GM19035 (cell line): ENCODE measurements at regions not wholly inside any gene's neighbourhood (a gene's known extent, or its start where the extent isn't known, plus 50 kb on each side); places are given as distances from the start of the nearest gene placed in this dataset.

Experiments used
- ATAC-seq: cut with Tn5 transposase; IDR thresholded peaks from one replicate; pipeline ENCODE4 v1.9.1; 2021; ENCODE audit not compliant: unreplicated experiment

DNA sequence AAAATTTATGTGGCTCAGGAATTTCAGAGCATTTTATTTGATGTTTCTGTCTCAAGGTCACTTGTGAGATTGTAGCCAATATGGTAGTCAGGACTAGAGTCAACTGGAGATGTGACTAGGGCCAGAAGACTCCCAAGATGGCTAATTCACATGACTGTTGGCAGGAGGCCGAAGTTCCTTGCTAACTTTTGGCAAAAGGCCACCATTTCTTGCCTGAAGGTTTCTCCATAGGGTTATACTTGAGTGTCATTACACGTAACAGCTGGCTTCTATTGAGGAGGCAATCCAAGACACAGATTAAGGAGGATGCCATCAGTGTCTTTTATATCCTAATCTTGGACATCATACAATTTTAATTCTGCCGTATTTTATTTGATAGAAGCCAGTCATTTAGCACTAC is 162.3 kb upstream of the MAOA start:
- no peak for ATAC-seq

DNA sequence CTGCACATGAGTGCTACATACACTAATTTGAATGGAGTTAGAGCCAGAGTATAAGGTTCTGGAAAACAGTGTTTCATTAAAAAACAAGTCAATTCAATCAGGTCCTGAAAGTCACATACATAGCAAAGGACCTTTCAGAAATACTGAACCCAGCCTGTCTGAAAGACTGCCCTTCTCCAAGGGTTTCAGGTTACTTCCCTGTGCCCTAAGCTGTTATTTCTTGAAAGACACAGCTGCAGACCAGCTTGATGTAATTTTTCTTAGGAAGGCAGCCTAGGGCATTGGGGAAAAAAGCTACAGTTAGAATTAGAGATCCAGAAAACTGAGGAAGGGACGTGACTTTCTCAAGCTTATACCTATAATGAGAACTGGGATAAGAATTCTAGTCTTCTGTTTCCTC is 155.9 kb upstream of the MAOA start:
- no peak for ATAC-seq

DNA sequence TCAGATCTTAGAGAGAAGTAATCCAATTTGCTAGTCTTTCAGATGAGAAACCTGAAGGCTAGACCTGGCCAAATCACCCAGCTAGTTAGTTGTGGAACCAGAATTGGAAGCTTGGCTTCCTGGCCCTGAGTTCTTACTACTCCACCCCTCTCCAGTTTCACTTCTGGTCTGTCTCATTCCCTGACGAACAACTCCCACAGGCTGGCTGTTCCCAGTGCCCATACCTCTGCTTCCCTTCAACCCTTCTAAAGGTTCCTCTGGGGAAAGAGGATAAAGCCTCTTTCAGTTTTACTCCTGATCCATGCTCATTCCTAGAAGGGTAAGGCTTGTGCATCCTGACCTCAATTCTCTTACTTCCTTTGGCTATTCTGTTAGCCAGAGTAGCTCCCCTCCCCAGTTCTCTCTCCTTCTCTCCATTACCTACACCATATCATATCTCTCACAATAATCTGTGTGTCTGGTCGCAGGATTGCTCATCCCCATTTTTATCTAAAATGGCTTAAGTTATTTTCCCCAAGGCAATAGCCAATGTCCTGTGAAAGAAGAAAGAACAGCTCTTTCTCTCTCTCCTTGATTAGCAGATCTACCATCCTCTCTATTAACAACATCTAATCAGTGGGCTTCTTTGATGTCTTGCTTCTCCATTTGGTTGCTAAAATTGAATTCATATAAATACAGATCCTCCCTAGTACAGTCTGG is 155.0 kb upstream of the MAOA start:
- ATAC-seq, result no peak

DNA sequence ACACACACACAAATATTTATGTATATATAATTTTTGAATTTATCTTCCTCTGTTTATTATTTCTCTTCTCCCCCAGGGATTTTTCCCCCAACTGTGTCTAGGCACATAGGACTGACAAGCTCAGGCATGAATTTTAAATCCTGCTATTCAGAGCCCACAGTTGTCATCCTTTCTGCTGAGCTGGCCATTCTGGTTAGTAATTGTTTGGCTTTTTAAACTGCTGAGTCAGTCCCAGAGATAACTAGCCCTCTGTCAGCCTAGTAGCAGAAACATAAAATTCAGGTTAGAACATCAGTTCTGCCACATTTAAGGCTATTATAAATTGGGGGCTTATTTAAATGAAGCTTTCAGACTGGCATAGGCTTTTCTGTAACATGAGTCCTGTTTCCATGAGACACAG is 151.7 kb upstream of the MAOA start:
- ATAC-seq, result no peak

DNA sequence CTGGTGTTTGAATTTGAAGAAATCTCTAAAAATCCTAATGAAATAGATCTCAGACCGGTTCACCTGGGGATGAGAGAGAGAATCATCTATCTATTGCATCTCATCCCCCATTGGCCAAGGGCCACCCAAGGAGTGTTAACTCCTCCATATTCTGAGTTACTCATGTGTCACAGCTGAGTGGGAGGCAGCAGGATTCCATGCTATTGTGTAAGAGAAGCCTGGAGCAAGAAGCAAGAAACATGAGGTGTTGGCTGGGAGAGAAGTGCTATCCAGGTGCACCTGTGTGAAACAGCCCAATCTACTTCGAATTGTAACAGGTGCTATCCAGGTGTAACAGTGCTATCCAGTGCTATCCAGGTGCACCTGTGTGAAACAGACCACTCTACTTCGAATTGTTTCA is 150.3 kb upstream of the MAOA start:
- ATAC-seq, result no peak

DNA sequence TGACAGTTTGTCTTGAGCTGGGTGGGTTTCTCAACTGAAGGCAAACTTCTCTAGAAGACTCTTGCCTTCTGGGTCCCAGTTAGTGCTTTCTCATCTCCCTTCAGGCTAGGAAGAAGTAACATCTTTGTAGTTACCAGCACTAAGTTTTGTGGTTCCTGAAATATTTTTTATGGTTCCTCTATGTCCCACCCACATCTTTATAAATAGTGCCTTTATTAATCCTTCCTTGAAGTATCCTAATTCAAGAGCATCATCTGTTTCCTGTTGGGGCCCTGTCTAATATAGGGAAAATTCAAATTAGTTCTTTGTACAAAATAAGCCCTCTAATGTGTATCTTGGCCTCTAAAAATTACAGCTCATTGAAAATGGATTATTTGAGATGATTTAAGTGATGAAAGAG is 147.4 kb upstream of the MAOA start:
- no peak for ATAC-seq

DNA sequence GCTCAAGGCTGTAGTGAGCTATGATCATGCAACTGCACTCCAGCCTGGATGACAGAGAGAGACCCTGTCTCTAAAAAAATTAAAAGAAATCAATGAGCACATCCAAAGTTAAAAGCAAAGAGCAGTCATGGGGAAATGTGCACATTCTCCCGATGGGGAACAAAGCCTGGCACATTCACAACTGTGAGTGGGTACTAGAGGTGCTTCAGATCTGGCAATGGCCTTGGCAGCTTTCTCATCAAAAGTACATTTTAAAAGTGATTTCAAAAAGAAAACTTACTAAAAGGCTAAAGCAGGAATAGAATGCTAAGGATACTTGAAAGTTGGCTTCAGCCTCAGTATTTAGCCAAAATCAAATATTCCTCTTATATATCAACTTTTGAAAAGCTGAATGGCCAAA is 145.9 kb upstream of the MAOA start:
- no peak for ATAC-seq

DNA sequence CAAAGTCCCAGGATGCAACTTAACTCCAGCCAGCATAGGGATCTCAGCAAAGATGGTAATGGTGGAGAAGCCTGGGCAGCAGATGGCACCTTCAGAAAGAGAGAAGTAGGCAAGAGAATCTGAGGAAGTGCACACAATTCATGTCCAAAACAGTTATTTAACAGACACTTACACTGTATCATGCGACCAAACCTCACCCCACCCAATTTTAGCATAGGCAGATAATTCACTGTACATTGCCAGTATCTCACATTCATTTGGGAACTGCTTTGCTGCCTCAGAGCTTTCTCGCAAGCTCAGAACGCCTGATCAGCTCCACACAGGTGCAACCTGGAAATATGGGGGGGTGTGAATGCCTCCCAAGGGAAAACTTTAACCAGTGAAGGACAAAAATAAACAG is 143.0 kb upstream of the MAOA start:
- ATAC-seq, result no peak

DNA sequence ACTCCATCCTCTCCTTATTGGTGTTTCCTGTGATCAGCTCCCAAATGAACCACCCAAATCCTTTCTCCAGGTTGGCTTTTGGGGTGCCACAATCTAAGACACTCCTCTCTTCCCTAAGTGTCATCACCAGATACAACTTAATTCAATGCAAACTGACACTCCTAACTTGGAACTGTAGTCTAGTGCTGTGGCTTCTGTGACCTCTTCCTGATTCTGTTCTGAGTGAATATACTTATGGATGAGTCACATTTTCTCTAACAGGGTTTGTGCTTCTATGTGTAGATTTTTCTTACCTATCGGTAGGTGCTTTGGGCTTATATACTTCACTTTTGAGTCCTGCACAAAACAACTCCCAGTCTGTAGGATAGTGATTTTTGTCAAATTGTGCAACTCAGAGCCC is 141.3 kb upstream of the MAOA start:
- ATAC-seq, result no peak

DNA sequence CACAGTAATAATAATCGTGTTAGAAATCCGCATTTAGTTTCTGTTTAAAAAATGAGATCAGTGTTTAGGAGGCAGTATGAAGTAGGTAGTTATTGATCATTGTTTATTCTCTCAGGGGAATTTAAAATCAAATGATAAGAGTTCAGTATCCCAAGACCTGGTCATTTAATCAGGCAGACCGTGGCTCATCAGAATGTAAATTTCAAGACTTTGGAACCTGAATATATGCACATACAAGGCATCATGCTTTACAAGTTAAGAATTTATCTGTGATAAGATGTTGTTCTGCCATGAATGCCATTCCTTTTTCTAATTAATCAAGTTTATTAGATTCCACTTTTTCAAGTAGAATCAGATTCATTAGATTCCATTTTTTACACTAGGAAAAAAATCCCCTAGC is 133.5 kb upstream of the MAOA start:
- no peak for ATAC-seq

DNA sequence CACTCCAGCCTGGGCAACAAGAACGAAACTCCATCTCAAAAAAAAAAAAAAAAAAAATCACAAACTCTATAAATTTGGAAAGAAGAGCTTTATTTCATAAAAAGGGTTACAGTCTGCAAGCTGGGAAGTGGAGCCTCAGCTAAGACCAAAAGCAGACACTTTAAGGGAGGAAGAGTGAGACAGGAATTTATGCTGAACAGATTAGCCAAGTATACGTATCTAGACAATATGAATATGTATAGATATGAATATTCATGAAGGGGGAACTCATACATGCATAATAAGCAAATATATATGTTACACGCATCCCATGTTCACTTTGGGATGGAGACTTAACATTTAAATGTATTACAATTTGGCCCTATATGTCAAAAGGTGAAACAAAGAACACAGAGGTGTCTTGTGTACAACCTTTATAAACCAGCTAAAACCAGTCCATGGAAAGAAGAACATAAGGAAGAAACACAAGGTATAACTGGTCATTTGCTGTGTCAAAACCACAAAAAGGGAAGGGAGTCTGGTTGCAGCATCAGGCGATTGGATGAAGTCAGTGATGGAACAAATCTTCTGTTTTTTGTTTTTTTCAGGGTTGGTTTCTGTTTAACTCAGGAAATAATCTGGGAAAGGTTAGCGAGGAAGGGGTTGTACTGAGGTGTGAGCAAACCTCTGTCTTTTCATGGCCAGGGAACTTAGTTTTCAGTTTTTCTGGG is 130.0 kb upstream of the MAOA start:
- ATAC-seq, result no peak

DNA sequence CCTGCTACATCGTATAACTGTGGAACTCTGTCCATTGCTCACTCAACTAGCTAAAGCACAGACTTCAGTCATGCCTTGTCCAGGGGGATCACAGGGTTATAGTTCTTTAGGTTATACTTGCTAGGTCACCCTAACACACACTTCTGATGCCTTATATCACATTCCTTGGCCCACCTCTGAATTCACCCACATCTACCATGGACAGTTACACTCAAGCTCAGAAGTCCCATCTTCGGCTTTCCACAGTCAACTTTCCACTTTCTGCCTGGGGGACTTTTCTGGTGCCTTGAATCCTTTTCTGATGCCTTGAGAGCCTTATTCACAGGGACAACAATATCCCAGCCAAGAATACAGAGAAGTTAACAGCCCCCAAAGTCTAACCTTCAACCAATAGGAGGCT is 129.2 kb upstream of the MAOA start:
- no peak for ATAC-seq

DNA sequence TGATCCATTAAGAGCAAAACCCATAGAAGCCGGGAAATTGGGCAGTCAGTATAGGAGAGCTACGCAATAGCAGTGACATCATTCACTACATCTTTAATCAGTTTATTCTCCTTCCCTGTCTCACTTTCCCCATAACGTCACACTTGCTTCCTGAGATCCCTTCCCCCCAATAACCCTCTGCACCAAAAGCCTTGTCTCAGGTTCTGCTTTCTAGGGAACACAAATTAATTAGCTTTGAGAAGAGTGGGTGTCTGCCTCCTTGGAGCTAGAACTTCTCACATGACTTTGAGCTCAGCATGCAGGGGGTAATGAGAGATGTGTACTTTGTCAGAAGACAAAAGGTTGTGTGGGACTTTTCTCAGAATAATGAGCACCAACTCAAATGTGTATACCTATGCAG is 128.3 kb upstream of the MAOA start:
- ATAC-seq, result no peak

DNA sequence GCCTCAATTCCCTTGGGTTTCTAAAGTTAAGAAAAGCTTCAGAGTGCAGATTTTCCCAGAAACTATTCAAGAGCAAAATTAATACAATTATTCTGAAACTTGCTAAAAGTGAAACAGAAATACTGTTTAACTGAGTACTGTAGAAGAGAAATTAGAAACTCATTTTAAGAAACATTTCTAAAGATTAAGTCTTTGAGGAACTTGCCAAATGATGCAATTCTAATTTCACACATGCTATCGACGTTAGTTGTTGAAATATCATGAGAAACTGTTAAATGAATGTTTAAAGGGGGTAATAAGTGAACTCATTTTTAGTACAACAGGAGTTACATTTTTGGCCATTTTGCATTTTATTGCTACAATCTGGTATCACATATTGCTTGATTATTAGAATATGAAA is 125.3 kb upstream of the MAOA start:
- no peak for ATAC-seq

DNA sequence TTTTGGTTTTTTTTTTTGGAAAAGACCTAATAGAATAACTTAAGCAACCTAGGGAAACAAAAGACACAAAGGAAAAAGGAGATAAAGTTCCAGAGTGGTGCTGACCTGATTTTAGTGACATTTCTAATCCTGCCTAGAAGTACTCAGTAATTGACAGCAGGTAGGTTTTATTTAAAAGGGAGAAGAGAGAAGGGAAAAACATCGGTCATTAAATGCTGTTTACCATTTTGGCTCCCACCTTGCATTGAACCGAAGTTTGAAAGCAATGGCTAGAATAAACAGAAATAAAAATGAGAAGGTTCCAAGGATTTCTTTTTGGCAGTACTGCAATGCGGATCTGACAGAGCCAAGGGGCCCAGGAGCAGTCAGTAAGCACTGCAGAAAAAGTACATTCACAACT is 115.8 kb upstream of the MAOA start:
- ATAC-seq, result no peak

DNA sequence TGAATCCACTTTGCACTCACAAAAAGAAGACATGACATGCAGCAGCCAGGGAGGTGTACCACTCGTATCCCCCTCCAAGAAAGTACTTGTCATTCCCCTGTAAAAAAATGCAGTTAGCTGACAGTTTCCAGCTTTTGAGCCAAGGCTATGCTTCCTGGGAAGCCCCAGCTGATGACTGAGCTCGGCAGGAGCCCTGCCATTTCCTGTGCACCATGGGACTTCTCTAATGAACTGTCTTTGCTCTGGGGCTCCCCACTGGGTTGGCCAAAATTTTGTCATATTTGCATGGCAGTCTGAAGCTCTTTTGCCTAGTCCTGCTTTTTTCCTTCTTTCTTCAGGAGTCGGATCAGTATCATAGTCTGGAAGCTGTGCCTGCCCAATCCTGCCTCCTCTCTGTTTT is 104.5 kb upstream of the MAOA start:
- ATAC-seq, result no peak

DNA sequence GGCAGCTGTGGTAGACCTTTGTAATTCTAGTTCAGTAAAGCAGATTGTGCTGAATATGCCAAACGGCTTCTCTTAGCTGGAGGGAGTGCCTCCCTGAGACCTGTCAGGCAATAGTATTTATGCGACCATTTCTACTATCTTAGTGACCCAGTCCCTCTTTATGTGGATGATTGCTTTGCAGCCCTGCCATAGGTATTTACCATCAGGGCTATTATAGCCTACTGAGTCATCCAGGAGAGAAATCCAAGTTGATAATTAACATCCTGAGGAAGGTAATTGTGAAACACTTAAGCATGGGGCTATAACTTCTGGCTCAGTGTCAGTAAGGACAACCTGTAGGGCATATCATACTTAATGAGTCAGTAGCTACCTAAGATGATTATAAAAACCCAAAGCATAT is 103.9 kb upstream of the MAOA start:
- no peak for ATAC-seq

DNA sequence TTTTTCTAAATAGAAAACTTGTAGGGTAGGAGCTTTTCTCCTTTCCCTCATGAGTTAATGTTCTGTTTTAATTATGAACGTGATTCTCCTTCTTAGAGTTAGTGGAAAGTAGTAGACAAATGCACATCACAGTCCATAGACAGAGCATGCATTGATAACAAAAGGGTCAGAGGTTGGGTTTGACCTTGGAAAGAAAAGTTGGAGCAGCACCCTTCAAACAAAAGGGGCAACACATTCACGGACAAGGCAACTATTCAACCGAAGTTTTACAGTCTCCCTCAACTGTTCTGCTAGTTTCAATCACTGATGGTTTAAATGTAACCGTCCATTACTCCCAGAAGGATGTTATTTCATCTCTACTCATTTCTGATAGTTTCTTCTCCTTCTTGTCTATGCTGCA is 103.4 kb upstream of the MAOA start:
- no peak for ATAC-seq

DNA sequence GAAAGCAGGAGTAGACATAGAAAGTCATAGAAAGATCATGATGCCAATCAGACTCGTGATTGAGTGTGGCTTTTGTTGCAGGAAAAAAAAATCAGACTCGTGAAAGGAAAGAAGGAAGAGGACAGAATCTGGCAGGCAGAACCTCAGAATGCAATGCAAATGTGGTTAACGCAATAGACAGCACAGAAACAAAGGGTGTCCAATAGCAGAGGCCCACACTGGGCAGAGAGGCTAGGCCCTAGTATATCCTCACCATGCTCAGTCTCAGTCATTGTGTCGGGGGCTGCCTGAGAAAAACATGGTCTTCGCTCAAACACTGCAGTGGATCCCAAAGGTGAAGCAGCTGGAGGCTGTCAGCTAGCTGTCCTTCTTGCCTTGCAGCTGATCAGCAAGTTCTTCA is 102.8 kb upstream of the MAOA start:
- ATAC-seq, result no peak

DNA sequence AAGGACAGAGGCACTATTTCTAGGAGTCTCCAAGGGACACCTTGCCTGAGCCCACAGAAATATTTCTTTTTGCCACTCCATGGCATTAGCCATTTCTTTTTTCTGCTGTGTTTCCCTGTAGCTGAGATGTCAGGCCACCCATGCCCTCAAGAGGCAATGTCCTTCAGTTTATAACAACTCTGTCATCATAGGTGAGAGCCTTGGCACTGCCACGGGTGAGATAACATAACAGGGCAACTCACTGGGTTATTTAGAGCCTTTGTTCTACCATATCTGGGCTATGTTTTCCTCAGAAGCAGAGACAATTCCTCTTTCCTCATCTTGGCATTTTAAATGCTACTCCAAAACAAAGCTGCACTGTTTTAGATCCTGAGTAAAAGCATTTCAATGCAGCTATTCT is 99.9 kb upstream of the MAOA start:
- no peak for ATAC-seq

DNA sequence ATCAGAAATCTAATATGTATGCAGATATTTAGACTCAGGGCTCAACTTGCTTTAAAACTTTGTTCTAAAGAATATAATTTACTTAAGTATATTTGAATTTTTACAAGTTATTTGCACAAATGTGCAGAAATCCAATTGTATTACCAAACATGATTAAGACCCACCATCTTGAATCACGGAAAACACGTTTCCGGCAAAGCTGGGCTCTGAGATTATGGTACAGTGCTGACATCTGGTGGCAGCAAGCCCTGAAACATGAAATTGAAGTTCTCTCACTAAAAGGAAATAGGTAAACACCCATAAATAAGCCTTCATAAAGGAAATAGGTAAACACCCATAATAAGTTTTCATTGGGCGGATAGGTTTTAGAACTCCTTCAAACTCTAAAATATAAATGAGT is 98.3 kb upstream of the MAOA start:
- no peak for ATAC-seq

DNA sequence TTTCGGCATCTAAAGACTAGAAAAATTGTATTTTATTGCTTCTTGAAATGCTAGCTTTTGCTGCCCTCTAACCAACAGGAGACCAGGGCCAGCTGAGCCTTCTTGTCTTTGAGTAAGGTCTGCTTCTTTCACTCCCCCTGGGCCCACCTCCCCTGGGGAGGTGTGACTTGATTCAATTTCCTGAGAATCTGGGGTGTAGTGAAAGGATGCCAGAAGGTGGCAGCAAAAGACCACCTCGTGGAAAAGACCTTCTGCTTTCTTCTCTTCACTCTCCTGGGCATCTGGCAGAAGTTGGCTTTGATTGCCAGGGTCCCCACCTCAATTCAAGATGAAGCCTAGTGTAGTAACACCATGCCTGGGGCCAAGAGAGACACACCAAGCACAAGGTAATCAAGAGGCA is 96.5 kb upstream of the MAOA start:
- ATAC-seq, result no peak
